IMR-90 (cell line): ENCODE measurements at regions not wholly inside any gene's neighbourhood (a gene's known extent, or its start where the extent isn't known, plus 50 kb on each side); places are given as distances from the start of the nearest gene placed in this dataset.
"Not testable (repeated sequence)": the region's sequence is repeated elsewhere in the genome, so short reads cannot be mapped to it uniquely, and the experiment has no call there.

Experiments used
- ATAC-seq: fragments of 200-7000 bp; cut with Tn5 transposase; 2 replicates; pipeline ENCODE4 v1.9.1; 2020; ENCODE audit warnings: low read depth, mild to moderate bottlenecking, moderate library complexity
- BruUV-seq: library from RNA; stranded (reverse); fragments of 400-500 nt; replicated peaks from 2 replicates; lab custom pipeline; 2021; lab: Mats Ljungman, UMichigan
- CTCF ChIA-PET: fragments of 300-600 bp; formaldehyde crosslinking; extraction: SDS; loops from one replicate; lab custom pipeline; 2021; ENCODE audit warnings: antibody characterized with exemption; lab: Yijun Ruan, JAX
- POLR2A ChIA-PET: fragments of 300-600 bp; sonication (Branson Sonifier 250); formaldehyde crosslinking; loops from one replicate; lab custom pipeline; 2022; ENCODE audit warnings: antibody characterized with exemption; ENCODE audit not compliant: unreplicated experiment; lab: Charles Lee
- DNase-seq: peaks from one replicate; pipeline ENCODE4 v3.0.0; 2013
- H2AFZ ChIP-seq: replicated peaks from 2 replicates; pipeline ENCODE3; 2013; ENCODE audit warnings: low read length, mild to moderate bottlenecking; ENCODE audit not compliant: poor library complexity
- H2AK5ac ChIP-seq: 2 replicates; pipeline ENCODE4 v1.6.1; 2013; ENCODE audit warnings: low read depth, low read length, inconsistent platforms
- H2AK9ac ChIP-seq: replicated peaks from 2 replicates; pipeline ENCODE3; 2013; ENCODE audit warnings: mild to moderate bottlenecking, low read depth, low read length, moderate library complexity; ENCODE audit not compliant: poor library complexity
- H2BK120ac ChIP-seq: 2 replicates; pipeline ENCODE4 v1.6.1; 2013; ENCODE audit warnings: low read depth, low read length, inconsistent platforms
- H2BK15ac ChIP-seq: 3 replicates; pipeline ENCODE4 v1.6.1; 2013; ENCODE audit warnings: low read depth, low read length, inconsistent platforms
- H2BK20ac ChIP-seq: 2 replicates; pipeline ENCODE4 v1.6.1; 2013; ENCODE audit warnings: low read depth, mild to moderate bottlenecking, inconsistent platforms, low read length, moderate library complexity
- H2BK5ac ChIP-seq: 2 replicates; pipeline ENCODE4 v1.6.1; 2013; ENCODE audit warnings: mild to moderate bottlenecking, low read depth, low read length, inconsistent platforms; ENCODE audit not compliant: poor library complexity, severe bottlenecking
- H3K14ac ChIP-seq: replicated peaks from 2 replicates; pipeline ENCODE4 v1.6.1; 2013; ENCODE audit warnings: low read depth, low read length, inconsistent platforms
- H3K18ac ChIP-seq: 2 replicates; pipeline ENCODE4 v1.6.1; 2013; ENCODE audit warnings: low read depth, low read length, control low read depth
- H3K23ac ChIP-seq: 2 replicates; pipeline ENCODE4 v1.6.1; 2013; ENCODE audit warnings: low read depth, low read length, inconsistent platforms
- H3K27ac ChIP-seq: 2 replicates; pipeline ENCODE4 v1.5.1; 2013; ENCODE audit warnings: mild to moderate bottlenecking, control low read depth, low read length; ENCODE audit not compliant: insufficient read depth
- H3K27me3 ChIP-seq: 2 replicates; pipeline ENCODE4 v1.6.1; 2013; ENCODE audit warnings: low read length; ENCODE audit not compliant: control insufficient read depth, insufficient read depth
- H3K36me3 ChIP-seq: 2 replicates; pipeline ENCODE4 v1.6.1; 2013; ENCODE audit warnings: low read length, mixed read lengths; ENCODE audit not compliant: control insufficient read depth, insufficient read depth
- H3K4ac ChIP-seq: 2 replicates; pipeline ENCODE4 v1.6.1; 2013; ENCODE audit warnings: low read depth, low read length, inconsistent platforms
- H3K4me1 ChIP-seq: 2 replicates; pipeline ENCODE4 v1.6.1; 2013; ENCODE audit warnings: low read length, mixed read lengths; ENCODE audit not compliant: control insufficient read depth, insufficient read depth
- H3K4me2 ChIP-seq: 2 replicates; pipeline ENCODE4 v1.6.1; 2013; ENCODE audit warnings: low read depth, mild to moderate bottlenecking, control low read depth, low read length, moderate library complexity
- H3K4me3 ChIP-seq: 2 replicates; pipeline ENCODE4 v1.5.1; 2013; ENCODE audit warnings: low read depth, mild to moderate bottlenecking, control low read depth, low read length, moderate library complexity; ENCODE audit not compliant: insufficient read depth
- H3K56ac ChIP-seq: 2 replicates; pipeline ENCODE4 v1.6.1; 2013; ENCODE audit warnings: low read length, inconsistent platforms; ENCODE audit not compliant: insufficient read depth; ENCODE audit errors: extremely low read depth
- H3K79me1 ChIP-seq, 2 experiments: 2 replicates each; pipeline ENCODE4 v1.6.1; 2013; ENCODE audit warnings: low read length in 2 of 2, inconsistent platforms in 1 of 2, low read depth in 1 of 2
- H3K9ac ChIP-seq: 2 replicates; pipeline ENCODE4 v1.6.1; 2013; ENCODE audit warnings: low read depth, low read length, control low read depth
- H3K9me1 ChIP-seq: 2 replicates; pipeline ENCODE4 v1.6.1; 2013; ENCODE audit warnings: low read length, inconsistent platforms; ENCODE audit not compliant: insufficient read depth
- H3K9me3 ChIP-seq: 2 replicates; pipeline ENCODE4 v1.6.1; 2013; ENCODE audit warnings: low read length; ENCODE audit not compliant: control insufficient read depth, insufficient read depth
- H4K20me1 ChIP-seq: 2 replicates; pipeline ENCODE4 v1.6.1; 2013; ENCODE audit warnings: low read length, inconsistent platforms; ENCODE audit not compliant: insufficient read depth
- H4K5ac ChIP-seq: 2 replicates; pipeline ENCODE4 v1.6.1; 2013; ENCODE audit warnings: mild to moderate bottlenecking, low read depth, low read length, control low read depth
- H4K8ac ChIP-seq, 2 experiments: 2 replicates each; pipeline ENCODE4 v1.6.1; 2013; ENCODE audit warnings: low read depth in 2 of 2, low read length in 2 of 2, control low read depth in 1 of 2, inconsistent platforms in 1 of 2
- H4K91ac ChIP-seq: 2 replicates; pipeline ENCODE4 v1.6.1; 2013; ENCODE audit warnings: low read depth, low read length, inconsistent platforms; ENCODE audit not compliant: insufficient read depth
- CTCF ChIP-seq: conservative IDR thresholded peaks from 2 replicates; pipeline ENCODE4 v1.5.1; 2012; ENCODE audit warnings: mild to moderate bottlenecking, low read depth, low read length, improper control_type of control experiment
- WGBS, 2 experiments: methylation state at CpG; one replicate each; pipeline versions ENCODE4 v1.1.5 to v1.1.7; 2013; ENCODE audit warnings: missing lambda C conversion rate in 2 of 2; ENCODE audit not compliant: insufficient read length in 1 of 2; ENCODE audit errors: extremely low coverage in 2 of 2; 5-methylcytosine and 5-hydroxymethylcytosine counted together
- dilution Hi-C: fragments of 300-500 bp; cut with HindIII; formaldehyde crosslinking; loops from one replicate; pipeline ENCODE4 v1.14.3; 2018; ENCODE audit warnings: low sequenced_read_pairs; ENCODE audit not compliant: unreplicated experiment
- in situ Hi-C: fragments of 300-500 bp; cut with MboI; formaldehyde crosslinking; loops from 3 replicates; pipeline ENCODE4 v1.14.3; 2019; ENCODE audit warnings: low sequenced_read_pairs, inconsistent platforms, mixed read lengths
- intact Hi-C: fragments of 100-400 bp; cut with micrococcal nuclease; formaldehyde crosslinking; loops from 2 replicates; pipeline ENCODE4 v1.10.0; 2022

DNA sequence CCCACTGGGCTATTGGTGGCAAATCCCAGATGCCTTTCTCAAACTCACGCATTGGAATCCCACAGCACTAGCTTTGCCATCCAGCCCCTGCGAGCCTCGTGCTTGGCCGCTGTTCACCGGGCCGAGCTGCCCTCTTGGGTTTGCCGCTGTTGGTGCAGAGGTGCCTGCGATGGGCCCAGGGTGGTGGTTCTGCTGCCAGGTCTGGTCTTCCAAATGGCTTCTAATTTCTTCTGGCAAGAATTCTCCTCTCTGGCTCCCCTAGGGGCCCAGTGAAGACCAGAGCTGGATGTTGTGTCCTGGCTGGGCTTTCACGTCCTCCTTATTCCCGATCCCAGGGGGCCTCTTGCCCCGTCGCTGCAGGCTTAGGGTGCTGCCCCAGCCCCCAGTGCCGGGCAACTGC, 194.1 kb downstream of the BANP start:
- H3K4me2 ChIP-seq, H3K79me1 ChIP-seq, H2BK5ac ChIP-seq, H3K14ac ChIP-seq, H3K27me3 ChIP-seq, DNase-seq, H2AK5ac ChIP-seq, H2AK9ac ChIP-seq, H3K9ac ChIP-seq, dilution Hi-C loops, H2BK20ac ChIP-seq, H3K18ac ChIP-seq, CTCF ChIA-PET, H3K4me1 ChIP-seq, H3K36me3 ChIP-seq, POLR2A ChIA-PET, H4K20me1 ChIP-seq, H2BK120ac ChIP-seq, H4K91ac ChIP-seq, BruUV-seq, H4K8ac ChIP-seq, H3K23ac ChIP-seq, H3K4me3 ChIP-seq, H3K56ac ChIP-seq, H2AFZ ChIP-seq, intact Hi-C loops, H3K9me3 ChIP-seq, H3K27ac ChIP-seq, H3K4ac ChIP-seq, H3K9me1 ChIP-seq, H2BK15ac ChIP-seq, in situ Hi-C loops, H4K5ac ChIP-seq: not testable (repeated sequence)
- 94% methylated on average over 3 of the region's 13 CpGs; no CpG with 5 or more reads in 1 of the 2 experiments for WGBS, 2 experiments
- TF ChIP-seq CTCF = 0 out of 2 replicates have a peak, but pooled peaks have one; percentile 12
- peak; percentile 59; the same call in 1 of the 2 replicates for ATAC-seq

- H3K27ac ChIP-seq, H3K79me1 ChIP-seq, H3K9me1 ChIP-seq, H3K36me3 ChIP-seq, CTCF ChIA-PET, H3K27me3 ChIP-seq, H3K14ac ChIP-seq, H4K20me1 ChIP-seq, H2BK5ac ChIP-seq, H4K5ac ChIP-seq, H3K4ac ChIP-seq, H3K4me2 ChIP-seq, ATAC-seq, H2AFZ ChIP-seq, H2BK20ac ChIP-seq, H3K4me1 ChIP-seq, H2AK9ac ChIP-seq, H3K9me3 ChIP-seq, H3K4me3 ChIP-seq, H2BK120ac ChIP-seq, BruUV-seq, H4K8ac ChIP-seq, DNase-seq, in situ Hi-C loops, H3K23ac ChIP-seq, H3K18ac ChIP-seq, H3K56ac ChIP-seq, POLR2A ChIA-PET, H3K9ac ChIP-seq, intact Hi-C loops, H2BK15ac ChIP-seq, dilution Hi-C loops, H4K91ac ChIP-seq, H2AK5ac ChIP-seq: not testable (repeated sequence)
- WGBS, 2 experiments = 88% methylated on average over 4 of the region's 21 CpGs; no CpG with 5 or more reads in 1 of the 2 experiments
Observed at GRCh38 chr16:88145824-88146405, 194.7 kb downstream of the BANP start.
